Stomach (tissue), 8 donors: ENCODE measurements at regions not wholly inside any gene's neighbourhood (a gene's known extent, or its start where the extent isn't known, plus 50 kb on each side); places are given as distances from the start of the nearest gene placed in this dataset.

Experiments
- DNase-seq, 2 donors: peaks; one replicate each; pipeline versions ENCODE4 v3.0.0 to v3.0.0-alpha.2; 2013 to 2019
- H3K27ac ChIP-seq, 5 donors: fragments of 200-600 bp in 4 of 5; sonication (generic) in 4 of 5; one replicate each; pipeline ENCODE4 v1.5.1; 2013 to 2019; ENCODE audit warnings: mild to moderate bottlenecking in 1 of 5, moderate library complexity in 1 of 5
- H3K27me3 ChIP-seq, 3 donors: fragments of 200-600 bp; sonication (generic); one replicate each; pipeline ENCODE4 v1.5.1; 2017 to 2019; ENCODE audit warnings: mixed run types in 1 of 3
- H3K36me3 ChIP-seq, 4 donors: fragments of 200-600 bp; sonication (generic); 1 replicate in 3 of 4; 2 replicates in 1 of 4; pipeline ENCODE4 v1.5.1; 2016 to 2019
- H3K4me1 ChIP-seq, 4 donors: fragments of 200-600 bp; sonication (generic); one replicate each; pipeline ENCODE4 v1.5.1; 2016 to 2019
- H3K4me3 ChIP-seq, 4 donors: fragments of 200-600 bp; sonication (generic) in 3 of 4; one replicate each; pipeline ENCODE4 v1.5.1; 2016 to 2019; ENCODE audit warnings: mild to moderate bottlenecking in 1 of 4
- H3K9me3 ChIP-seq, 4 donors: fragments of 200-600 bp; sonication (generic); one replicate each; pipeline ENCODE4 v1.5.1; 2016 to 2019
- CTCF ChIP-seq, 7 experiments: fragments of 450-650 bp in 4 of 7; fragments of 200-600 bp in 3 of 7; sonication (generic) in 3 of 7; IDR thresholded peaks; one replicate each; pipeline ENCODE4 v1.5.1; 2016 to 2019; ENCODE audit warnings: antibody characterized with exemption in 7 of 7, control low read depth in 2 of 7, mild to moderate bottlenecking in 1 of 7
- EP300 ChIP-seq: sonication (generic); formaldehyde crosslinking; IDR thresholded peaks from one replicate; pipeline ENCODE4 v1.6.1; 2017; ENCODE audit warnings: antibody characterized with exemption
- POLR2A ChIP-seq, 4 donors: fragments of 450-650 bp; IDR thresholded peaks; one replicate each; pipeline ENCODE4 v1.6.1; 2016; ENCODE audit warnings: antibody characterized with exemption in 4 of 4, control low read depth in 2 of 4, mild to moderate bottlenecking in 1 of 4, moderate library complexity in 1 of 4
- POLR2AphosphoS5 ChIP-seq, 3 donors: sonication (generic); formaldehyde crosslinking; IDR thresholded peaks; one replicate each; pipeline ENCODE4 v1.6.1; 2016; ENCODE audit warnings: antibody characterized with exemption in 3 of 3
- WGBS, 5 donors: extraction: QIAGEN DNeasy Blood & Tissue Kit in 3 of 5; methylation state at CpG; one replicate each; pipeline versions ENCODE4 v1.1.5 to v1.1.7; 2013 to 2018; 5-methylcytosine and 5-hydroxymethylcytosine counted together
- intact Hi-C: fragments of 100-400 bp; cut with DNase I; formaldehyde crosslinking; loops from one replicate; pipeline ENCODE4 v1.15.1; 2023; ENCODE audit warnings: low total_unique reads
- donor health status: healthy with polysubstance abuse.
- donor health status: Bipolar disorder and iron deficiency.
- donor health status: healthy.

GRCh38 chrX:22740836-22741235 lies 258.9 kb upstream of the DDX53 start:
- WGBS, 5 donors, result 65 to 83% (median 75%) methylated on average over 4 of the region's 4 CpGs
- no peak overlapping the region for H3K27ac ChIP-seq
- H3K4me1 ChIP-seq, result peaks cover 0 to 3% (median 0%) of the 10 kb centered on the region in 4 donors
- H3K36me3 ChIP-seq, result no peaks in the 10 kb centered on the region
- TF ChIP-seq EP300 (no peak), POLR2A (IDR thresholded peaks at IDR 0.05) (no peak), CTCF (IDR thresholded peaks at IDR 0.05) (no peak), POLR2AphosphoS5 (IDR thresholded peaks at IDR 0.05) (no peak)
- intact Hi-C loops, result no loop called here
- no peak overlapping the region for H3K4me3 ChIP-seq
- no peak for DNase-seq
- no peaks in the 10 kb centered on the region for H3K9me3 ChIP-seq
- H3K27me3 ChIP-seq, result no peaks in the 10 kb centered on the region

GRCh38 chrX:22742174-22742573 lies 257.6 kb upstream of the DDX53 start:
- DNase-seq, result no peak
- Histone ChIP-seq H3K4me3 (no peak overlapping the region), H3K4me1 (peaks cover 0 to 7% (median 0%) of the 10 kb centered on the region in 4 donors), H3K27me3 (no peaks in the 10 kb centered on the region), H3K27ac (no peak overlapping the region), H3K36me3 (no peaks in the 10 kb centered on the region), H3K9me3 (no peaks in the 10 kb centered on the region)
- intact Hi-C loops, result no loop called here
- no peak for TF ChIP-seq CTCF (IDR thresholded peaks at IDR 0.05)
- no peak for TF ChIP-seq EP300
- TF ChIP-seq POLR2AphosphoS5 (IDR thresholded peaks at IDR 0.05), result no peak
- TF ChIP-seq POLR2A (IDR thresholded peaks at IDR 0.05), result no peak
- 55 to 82% (median 69%) methylated on average over 1 of the region's 1 CpG for WGBS, 5 donors

- Histone ChIP-seq H3K9me3 (no peaks in the 10 kb centered on the region), H3K4me3 (no peak overlapping the region), H3K27me3 (no peaks in the 10 kb centered on the region), H3K27ac (no peak overlapping the region), H3K36me3 (no peaks in the 10 kb centered on the region), H3K4me1 (peaks cover 0 to 7% (median 0%) of the 10 kb centered on the region in 4 donors)
- 63 to 71% (median 65%) methylated on average over 4 of the region's 4 CpGs for whole genome bisulfite sequencing, 5 donors
- DNase-seq, result no peak
- TF ChIP-seq POLR2AphosphoS5 (IDR thresholded peaks at IDR 0.05), result no peak
- no peak for TF ChIP-seq POLR2A (IDR thresholded peaks at IDR 0.05)
- no peak for TF ChIP-seq CTCF (IDR thresholded peaks at IDR 0.05)
- TF ChIP-seq EP300, result no peak
- intact Hi-C loops, result no loop called here
Measured at GRCh38 chrX:22746081-22746480, 253.7 kb upstream of the DDX53 start.

GRCh38 chrX:22748093-22748999 lies 251.4 kb upstream of the DDX53 start:
- H3K27ac ChIP-seq, result no peak overlapping the region
- WGBS, 5 donors, result 18 to 24% (median 23%) methylated on average over 6 to 7 of the region's 7 CpGs
- no peaks in the 10 kb centered on the region for H3K27me3 ChIP-seq
- peak; percentile 42 to 73 for DNase-seq
- no peaks in the 10 kb centered on the region for H3K36me3 ChIP-seq
- H3K9me3 ChIP-seq, result no peaks in the 10 kb centered on the region
- H3K4me3 ChIP-seq, result no peak overlapping the region
- H3K4me1 ChIP-seq, result peaks cover 0 to 7% (median 0%) of the 10 kb centered on the region in 4 donors
- intact Hi-C loops, result no loop called here
- TF ChIP-seq POLR2AphosphoS5 (IDR thresholded peaks at IDR 0.05) (no peak), POLR2A (IDR thresholded peaks at IDR 0.05) (no peak), CTCF (IDR thresholded peaks at IDR 0.05) (peak in 4 of 7 experiments; percentile 46 to 58 (median 50)), EP300 (no peak)
